Ishikawa (cell line): ENCODE measurements at regions not wholly inside any gene's neighbourhood (a gene's known extent, or its start where the extent isn't known, plus 50 kb on each side); places are given as distances from the start of the nearest gene placed in this dataset.
A peak's percentile ranks its signal among the peaks of the same experiment; 100 is the strongest.

ENCODE experiments used
- CEBPB ChIP-seq: IDR thresholded peaks from 2 replicates; pipeline ENCODE4 v1.6.1; 2012
- CREB1 ChIP-seq: IDR thresholded peaks from 2 replicates; pipeline ENCODE4 v1.6.1; 2012; ENCODE audit warnings: low read depth
- EGR1 ChIP-seq: IDR thresholded peaks from 2 replicates; pipeline ENCODE4 v1.6.1; 2012
- EP300 ChIP-seq: IDR thresholded peaks from 2 replicates; pipeline ENCODE4 v1.6.1; 2012; ENCODE audit warnings: borderline replicate concordance
- FOXM1 ChIP-seq: IDR thresholded peaks from 2 replicates; pipeline ENCODE4 v1.6.1; 2012; ENCODE audit warnings: low read depth, borderline replicate concordance
- NFIC ChIP-seq: IDR thresholded peaks from 2 replicates; pipeline ENCODE4 v1.6.1; 2012
- RAD21 ChIP-seq: IDR thresholded peaks from 2 replicates; pipeline ENCODE4 v1.6.1; 2012; ENCODE audit warnings: low read depth
- TAF1 ChIP-seq: IDR thresholded peaks from 2 replicates; pipeline ENCODE4 v1.6.1; 2012; ENCODE audit warnings: low read depth, mild to moderate bottlenecking
- TCF12 ChIP-seq: IDR thresholded peaks from 2 replicates; pipeline ENCODE4 v1.6.1; 2012; ENCODE audit warnings: low read depth
- TEAD4 ChIP-seq: IDR thresholded peaks from 2 replicates; pipeline ENCODE4 v1.6.1; 2012
- USF1 ChIP-seq: IDR thresholded peaks from 2 replicates; pipeline ENCODE4 v1.6.1; 2012
- YY1 ChIP-seq: IDR thresholded peaks from 2 replicates; pipeline ENCODE4 v1.6.1; 2012; ENCODE audit warnings: low read depth
- ZBTB7A ChIP-seq: IDR thresholded peaks from 2 replicates; pipeline ENCODE4 v1.6.1; 2012; ENCODE audit warnings: low read depth
- TF ChIP-seq, protein P1 (sequence below): IDR thresholded peaks from 2 replicates; pipeline ENCODE4 v1.6.1; 2012
- TF ChIP-seq, protein P2 (sequence below): IDR thresholded peaks from 2 replicates; pipeline ENCODE4 v1.6.1; 2012; ENCODE audit warnings: low read depth, mild to moderate bottlenecking

DNA sequence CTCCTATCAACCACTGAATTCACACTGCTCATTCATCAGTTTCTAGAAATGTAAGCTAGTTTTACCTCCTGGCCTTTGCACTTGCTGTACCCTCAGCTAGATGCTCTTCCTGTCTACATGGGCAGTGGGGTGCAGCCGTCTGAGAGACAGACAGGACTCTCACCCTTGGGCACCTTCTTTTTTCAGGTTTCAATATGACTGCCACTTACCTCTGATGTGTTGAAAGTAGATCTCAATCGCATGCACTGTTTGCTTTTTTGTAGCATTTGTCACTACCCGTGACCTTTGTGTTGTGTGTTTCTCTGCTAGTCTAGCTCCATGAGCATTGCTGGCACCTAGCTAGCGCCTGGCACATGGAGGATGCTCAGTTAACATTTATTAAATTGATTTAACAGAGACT lies 403.1 kb upstream of the TRPC7 start:
- TF ChIP-seq EP300 (no peak), NFIC (no peak), CREB1 (no peak), ZBTB7A (no peak), RAD21 (no peak), CEBPB (no peak), EGR1 (no peak), TEAD4 (no peak), TAF1 (no peak), TCF12 (no peak), YY1 (no peak), USF1 (no peak), FOXM1 (no peak)
- TF ChIP-seq, protein P1, sequence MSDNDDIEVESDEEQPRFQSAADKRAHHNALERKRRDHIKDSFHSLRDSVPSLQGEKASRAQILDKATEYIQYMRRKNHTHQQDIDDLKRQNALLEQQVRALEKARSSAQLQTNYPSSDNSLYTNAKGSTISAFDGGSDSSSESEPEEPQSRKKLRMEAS, result no peak
- TF ChIP-seq, protein P2, sequence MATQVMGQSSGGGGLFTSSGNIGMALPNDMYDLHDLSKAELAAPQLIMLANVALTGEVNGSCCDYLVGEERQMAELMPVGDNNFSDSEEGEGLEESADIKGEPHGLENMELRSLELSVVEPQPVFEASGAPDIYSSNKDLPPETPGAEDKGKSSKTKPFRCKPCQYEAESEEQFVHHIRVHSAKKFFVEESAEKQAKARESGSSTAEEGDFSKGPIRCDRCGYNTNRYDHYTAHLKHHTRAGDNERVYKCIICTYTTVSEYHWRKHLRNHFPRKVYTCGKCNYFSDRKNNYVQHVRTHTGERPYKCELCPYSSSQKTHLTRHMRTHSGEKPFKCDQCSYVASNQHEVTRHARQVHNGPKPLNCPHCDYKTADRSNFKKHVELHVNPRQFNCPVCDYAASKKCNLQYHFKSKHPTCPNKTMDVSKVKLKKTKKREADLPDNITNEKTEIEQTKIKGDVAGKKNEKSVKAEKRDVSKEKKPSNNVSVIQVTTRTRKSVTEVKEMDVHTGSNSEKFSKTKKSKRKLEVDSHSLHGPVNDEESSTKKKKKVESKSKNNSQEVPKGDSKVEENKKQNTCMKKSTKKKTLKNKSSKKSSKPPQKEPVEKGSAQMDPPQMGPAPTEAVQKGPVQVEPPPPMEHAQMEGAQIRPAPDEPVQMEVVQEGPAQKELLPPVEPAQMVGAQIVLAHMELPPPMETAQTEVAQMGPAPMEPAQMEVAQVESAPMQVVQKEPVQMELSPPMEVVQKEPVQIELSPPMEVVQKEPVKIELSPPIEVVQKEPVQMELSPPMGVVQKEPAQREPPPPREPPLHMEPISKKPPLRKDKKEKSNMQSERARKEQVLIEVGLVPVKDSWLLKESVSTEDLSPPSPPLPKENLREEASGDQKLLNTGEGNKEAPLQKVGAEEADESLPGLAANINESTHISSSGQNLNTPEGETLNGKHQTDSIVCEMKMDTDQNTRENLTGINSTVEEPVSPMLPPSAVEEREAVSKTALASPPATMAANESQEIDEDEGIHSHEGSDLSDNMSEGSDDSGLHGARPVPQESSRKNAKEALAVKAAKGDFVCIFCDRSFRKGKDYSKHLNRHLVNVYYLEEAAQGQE, result no peak

DNA sequence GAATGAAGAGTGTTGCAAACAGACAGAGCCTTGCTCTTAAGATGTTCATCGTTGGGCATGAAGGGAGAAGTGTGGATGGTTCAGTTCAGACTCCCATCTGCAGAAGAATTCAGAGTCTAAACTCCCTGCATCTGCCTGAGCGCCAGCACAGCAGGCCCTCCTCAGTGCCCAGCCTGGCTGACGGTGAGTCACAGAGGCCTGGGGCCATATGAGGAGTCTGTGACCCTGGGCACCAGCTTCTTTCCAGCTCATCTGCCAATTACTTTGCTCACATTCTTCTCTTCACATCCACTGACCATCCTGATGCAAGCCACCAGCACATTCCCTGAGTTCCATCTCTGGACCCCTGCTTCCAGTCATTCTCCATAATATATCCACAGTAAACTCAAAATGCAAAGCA lies 401.1 kb upstream of the TRPC7 start:
- TF ChIP-seq TEAD4 (no peak), EGR1 (no peak), EP300 (no peak), TCF12 (no peak), NFIC (no peak)

DNA sequence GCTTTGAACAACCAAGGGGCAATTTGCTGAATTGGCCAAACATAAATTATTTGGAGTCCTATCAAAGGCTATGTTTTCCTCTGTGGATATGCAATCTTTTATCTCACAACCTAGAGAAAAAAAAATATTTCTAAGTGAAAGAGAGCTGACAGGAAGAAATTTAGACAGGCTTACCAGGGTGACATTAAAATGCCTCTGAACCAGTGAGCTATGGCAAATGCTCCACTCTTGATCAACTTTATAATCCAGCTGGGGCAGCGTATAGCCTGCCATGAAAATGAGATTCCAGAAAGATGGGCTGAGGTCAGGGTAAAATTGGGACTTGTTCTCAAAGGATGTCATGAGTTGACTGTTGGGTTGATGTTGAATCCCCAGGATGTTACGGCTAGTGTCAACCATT lies 399.3 kb upstream of the TRPC7 start:
- TF ChIP-seq YY1 (no peak), RAD21 (no peak), FOXM1 (no peak), USF1 (no peak)

- TF ChIP-seq ZBTB7A, result no peak
- TF ChIP-seq, protein P2, result peak; percentile 60; the same call in 1 of the 2 replicates
Observed at GRCh38 chr5:136763548-136763947, 398.2 kb upstream of the TRPC7 start.

GRCh38 chr5:136754216-136754615 lies 388.9 kb upstream of the TRPC7 start:
- TF ChIP-seq TAF1, result no peak
- no peak for TF ChIP-seq USF1
- no peak for TF ChIP-seq ZBTB7A
- TF ChIP-seq CREB1, result no peak
- TF ChIP-seq RAD21, result no peak
- TF ChIP-seq EGR1, result no peak
- TF ChIP-seq FOXM1, result no peak
- no peak for TF ChIP-seq NFIC
- TF ChIP-seq TEAD4, result no peak
- TF ChIP-seq, protein P2, result no peak
- no peak for TF ChIP-seq YY1
- no peak for TF ChIP-seq CEBPB
- no peak for TF ChIP-seq TCF12
- TF ChIP-seq, protein P1, result no peak
- TF ChIP-seq EP300, result no peak
